Skeletal muscle cell (primary cell): ENCODE measurements at regions not wholly inside any gene's neighbourhood (a gene's known extent, or its start where the extent isn't known, plus 50 kb on each side); places are given as distances from the start of the nearest gene placed in this dataset.

Experiments used
- DNase-seq: peaks from one replicate; pipeline ENCODE4 v3.0.0-alpha.2; 2010; ENCODE audit warnings: low read depth
- H3K4me3 ChIP-seq: 2 replicates; pipeline ENCODE4 v1.5.1; 2011; ENCODE audit warnings: low read depth, mild to moderate bottlenecking, control low read depth, low read length, moderate library complexity

- no peak for DNase-seq
- H3K4me3 ChIP-seq = no peak overlapping the region
Observed at GRCh38 chr11:10622957-10623791, 54.7 kb upstream of the LYVE1 start.

GRCh38 chr11:10622108-10622507 is 53.6 kb upstream of the LYVE1 start:
- no peak for DNase-seq
- H3K4me3 ChIP-seq = no peak overlapping the region

GRCh38 chr11:10619131-10619680 is 50.7 kb upstream of the LYVE1 start:
- no peak for DNase-seq
- no peak overlapping the region for H3K4me3 ChIP-seq

- no peak for DNase-seq
- H3K4me3 ChIP-seq = no peak overlapping the region
Observed at GRCh38 chr11:10618490-10618889, 50.0 kb upstream of the LYVE1 start.
